EL (cell line): ENCODE measurements at regions not wholly inside any gene's neighbourhood (a gene's known extent, or its start where the extent isn't known, plus 50 kb on each side); places are given as distances from the start of the nearest gene placed in this dataset.
"Not testable (repeated sequence)": the region's sequence is repeated elsewhere in the genome, so short reads cannot be mapped to it uniquely, and the experiment has no call there.

ENCODE experiments used
- DNase-seq: peaks from one replicate; pipeline ENCODE4 v3.0.0-alpha.2; 2016

DNA sequence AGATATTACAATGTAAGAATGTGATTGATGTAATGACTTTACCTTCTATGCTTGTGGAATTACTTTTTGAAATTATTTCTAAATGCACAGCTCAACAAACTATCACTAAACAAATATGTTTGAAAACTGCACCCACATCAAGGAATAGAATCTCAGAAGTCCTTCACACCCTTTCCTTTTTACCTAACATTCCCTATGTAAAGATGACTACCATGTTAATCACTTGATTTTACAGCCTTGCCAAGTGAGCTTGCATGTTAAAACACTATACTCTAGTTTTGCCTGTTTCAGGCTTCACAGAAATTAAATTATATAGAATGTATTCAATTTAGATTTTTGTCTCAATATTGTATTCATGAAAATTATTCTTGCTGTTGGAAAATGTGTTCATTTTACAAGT, 1169.4 kb upstream of the CELF2 start:
- no peak for DNase-seq

DNA sequence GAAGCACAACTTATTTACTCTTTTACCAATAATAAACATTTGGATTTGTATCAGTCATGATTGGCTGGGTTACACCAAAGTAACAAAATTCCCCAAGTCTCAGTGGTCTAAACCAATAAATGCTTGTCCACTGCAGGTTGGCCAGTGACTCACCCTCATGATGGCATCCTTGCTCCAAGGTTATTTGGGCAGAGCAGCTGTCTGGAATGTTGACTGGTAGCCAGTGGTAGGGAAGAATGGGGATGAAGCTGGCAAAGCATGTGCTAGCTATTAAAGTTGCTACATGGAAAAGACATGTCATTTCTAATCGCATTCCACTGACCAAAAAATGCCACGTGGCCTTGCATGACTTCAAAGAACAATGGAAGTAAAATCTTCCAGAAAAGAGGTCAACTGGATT, 1168.7 kb upstream of the CELF2 start:
- peak; percentile 11 for DNase-seq

DNA sequence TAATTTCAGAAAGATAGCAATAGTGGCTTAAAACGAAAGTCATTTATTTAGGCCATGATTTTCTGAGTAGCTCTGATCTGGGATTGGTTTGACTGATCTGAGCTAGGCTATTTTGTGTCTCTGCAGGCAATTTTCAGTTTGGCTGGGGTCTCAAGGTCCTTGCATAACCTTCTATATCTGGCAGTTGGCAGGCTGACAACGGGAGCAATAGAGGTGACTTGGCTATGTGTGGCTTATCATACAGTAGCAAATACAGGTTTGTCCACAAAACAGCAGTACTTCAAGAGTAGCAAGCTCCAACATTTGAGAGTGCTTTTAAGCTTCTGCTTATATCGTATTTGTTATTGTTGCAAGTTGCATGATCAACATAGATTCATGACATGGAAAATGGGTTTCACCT, 1167.3 kb upstream of the CELF2 start:
- DNase-seq = no peak

DNA sequence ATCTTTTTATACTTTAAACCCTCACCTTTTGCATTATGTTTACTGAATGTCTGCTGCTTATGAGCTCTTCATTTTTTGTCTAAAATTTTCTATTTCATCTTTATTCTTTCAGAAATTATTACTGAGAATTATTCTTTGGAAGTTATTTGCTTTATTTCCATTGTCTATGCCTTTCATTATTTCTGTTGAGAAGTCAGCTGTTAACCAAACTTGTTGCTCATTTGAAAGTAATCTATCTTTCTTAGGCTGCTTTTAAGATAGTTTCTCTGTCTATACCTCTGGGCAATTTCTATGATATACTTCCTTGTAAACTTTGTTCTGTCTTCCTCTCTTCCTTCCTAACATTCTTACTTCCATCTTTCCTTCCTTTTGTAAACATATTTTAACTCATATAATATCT, 1165.9 kb upstream of the CELF2 start:
- DNase-seq = no peak

DNA sequence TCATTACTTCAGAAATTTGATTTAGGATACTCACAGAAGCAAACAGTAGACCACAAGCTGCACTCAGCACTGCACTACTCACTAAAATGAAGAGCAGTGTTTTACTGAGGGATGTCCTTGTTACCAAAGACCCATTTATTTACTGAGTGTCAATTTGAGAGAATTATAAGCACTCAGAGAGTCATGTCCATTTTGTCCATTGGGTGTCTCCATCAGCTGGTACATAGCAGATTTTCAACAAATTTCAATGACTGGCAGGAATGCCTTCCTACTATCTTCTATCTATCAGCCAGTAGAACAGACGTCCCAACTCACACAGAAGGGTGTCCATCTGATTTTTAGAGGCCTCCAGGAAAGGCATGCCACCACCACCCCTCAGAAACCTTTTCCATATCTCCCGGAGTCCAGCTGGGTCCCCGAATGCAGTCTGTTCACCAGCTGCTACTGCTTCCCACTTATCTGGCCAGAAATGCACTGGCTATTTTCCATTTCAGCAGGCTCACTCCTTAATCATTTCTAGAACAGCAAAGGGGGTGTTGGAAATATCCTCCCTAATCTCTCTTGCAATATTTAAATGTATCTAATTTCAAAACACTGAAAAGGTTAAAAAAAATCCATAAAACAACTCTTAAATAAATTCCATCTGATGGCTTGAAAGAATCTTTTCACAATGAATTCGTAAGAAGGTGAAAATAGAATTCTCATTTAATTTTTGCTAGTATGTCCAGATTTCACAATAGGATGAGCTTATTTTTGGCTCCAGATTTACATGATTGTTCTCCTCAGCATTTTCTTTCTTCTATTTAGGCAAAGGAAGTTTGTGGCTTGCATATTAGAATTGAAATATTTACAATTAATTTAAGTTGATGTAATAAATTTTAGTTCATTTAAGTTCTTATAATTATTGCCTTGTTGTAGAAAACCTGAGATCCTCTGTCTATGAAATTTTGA, 1164.0 kb upstream of the CELF2 start:
- no peak for DNase-seq

DNA sequence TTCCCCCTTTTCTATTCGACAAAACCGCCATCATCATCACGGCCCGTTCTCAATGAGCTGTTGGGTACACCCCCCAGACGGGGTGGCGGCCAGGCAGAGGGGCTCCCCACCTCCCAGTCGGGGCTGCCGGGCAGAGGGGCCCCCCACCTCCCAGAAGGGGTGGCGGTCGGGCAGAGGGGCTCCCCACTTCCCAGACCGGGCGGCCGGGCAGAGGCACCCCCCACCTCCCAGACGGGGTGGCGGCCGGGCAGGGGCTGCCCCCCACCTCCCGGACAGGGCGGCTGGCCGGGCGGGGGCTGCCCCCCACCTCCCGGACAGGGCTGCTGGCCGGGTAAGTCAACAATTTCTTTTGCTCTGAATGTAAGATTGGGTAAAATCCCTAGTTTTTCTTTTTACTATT, 1162.2 kb upstream of the CELF2 start:
- DNase-seq = not testable (repeated sequence)

DNA sequence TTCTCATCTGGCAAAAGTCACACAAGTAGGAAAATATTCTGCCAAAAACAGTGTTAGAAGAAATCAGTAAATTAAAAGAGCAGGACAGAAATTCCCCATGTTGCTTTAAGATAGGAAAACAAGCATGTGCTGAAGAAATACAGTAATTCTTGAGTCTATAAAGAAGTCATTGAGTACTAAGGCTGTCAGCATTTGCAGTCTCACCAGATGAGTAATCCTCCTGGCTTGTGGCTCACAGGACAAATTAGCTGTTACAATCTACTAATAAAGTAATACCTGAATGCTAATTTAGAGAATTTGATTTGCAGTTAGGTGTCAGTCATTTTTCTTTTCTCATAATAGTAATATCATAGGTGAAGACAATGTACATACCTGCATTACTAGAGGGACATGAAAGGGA, 1158.9 kb upstream of the CELF2 start:
- no peak for DNase-seq

DNA sequence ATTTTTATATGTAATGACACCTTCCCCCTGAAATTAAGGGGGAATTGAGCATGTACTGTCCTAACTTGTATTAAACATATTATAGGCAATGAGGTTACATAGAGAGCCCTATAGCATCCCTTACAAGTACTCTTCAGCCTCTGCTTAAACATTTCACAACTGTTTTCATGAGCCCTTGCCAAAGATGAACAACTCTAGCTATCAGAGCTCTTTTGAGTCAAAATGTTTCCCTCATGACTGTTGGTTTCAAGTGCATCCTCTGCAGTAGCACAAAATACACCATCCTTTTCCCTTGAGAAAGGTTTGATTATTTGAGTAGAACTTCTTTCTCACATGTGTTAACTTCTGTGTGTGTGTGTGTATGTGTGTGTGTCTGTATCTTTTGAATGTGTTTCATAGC, 1157.6 kb upstream of the CELF2 start:
- no peak for DNase-seq

DNA sequence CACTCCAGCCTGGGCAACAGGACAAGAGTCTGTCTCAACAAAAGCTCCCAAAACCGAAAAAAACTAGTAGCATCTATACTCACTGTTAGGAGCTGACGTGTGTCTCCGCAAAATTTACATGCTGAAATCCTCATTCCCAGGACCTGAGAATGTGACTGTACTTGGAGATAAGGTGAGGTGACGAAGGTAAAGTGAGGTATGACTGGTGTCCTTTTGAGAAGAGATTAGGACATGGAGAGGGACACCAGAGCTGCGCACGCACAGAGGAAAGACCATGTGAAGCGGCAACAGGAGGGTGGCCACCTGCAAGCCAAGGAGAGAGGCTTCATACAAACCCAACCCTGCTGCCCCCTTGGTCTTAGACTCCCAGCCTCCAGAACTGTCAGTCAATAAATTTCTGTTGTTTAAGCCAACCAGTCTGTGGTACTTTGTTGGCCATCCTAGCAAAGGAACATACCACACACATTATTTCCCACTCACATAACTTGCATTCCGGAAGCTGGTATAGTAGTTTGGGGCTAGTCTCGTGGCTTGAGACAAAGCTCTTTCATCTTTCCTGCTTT, 1154.0 kb upstream of the CELF2 start:
- DNase-seq = no peak

DNA sequence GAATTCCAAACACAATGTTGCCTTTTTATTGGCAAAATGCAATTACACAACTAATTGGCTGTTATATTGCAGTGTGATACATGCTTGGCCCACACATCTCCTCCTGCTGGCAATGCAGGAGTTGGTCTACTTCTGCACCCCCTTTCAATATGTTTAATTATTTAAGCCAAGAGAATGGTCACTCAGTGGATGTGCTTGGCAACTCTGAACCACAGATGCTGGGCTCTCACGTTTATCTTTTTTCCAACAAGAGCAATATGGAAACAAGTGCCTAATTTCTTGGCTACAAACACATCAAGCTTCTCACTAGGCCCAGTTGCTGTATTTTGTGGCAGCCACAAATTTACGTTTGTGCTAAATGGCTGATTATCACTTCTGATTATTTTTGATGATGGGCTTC, 1149.2 kb upstream of the CELF2 start:
- no peak for DNase-seq

DNA sequence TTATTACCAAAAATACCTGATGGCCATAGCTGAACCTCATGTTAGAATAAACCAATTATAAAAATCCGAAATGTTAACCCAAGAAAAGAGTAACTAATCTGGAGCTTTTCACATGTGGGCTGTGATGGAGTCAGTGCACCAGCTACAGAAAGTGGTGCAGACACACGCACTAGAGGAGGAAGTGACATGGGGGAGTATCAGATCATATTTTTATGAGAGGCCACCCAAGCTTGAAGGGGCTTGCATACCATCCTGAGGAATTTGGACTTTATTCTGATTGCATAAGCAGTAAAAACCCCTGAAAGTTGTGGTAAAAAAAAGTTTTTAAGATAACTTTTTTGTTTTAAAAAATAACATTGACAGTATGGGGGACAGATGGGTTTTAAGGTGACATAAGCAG, 1148.5 kb upstream of the CELF2 start:
- no peak for DNase-seq

DNA sequence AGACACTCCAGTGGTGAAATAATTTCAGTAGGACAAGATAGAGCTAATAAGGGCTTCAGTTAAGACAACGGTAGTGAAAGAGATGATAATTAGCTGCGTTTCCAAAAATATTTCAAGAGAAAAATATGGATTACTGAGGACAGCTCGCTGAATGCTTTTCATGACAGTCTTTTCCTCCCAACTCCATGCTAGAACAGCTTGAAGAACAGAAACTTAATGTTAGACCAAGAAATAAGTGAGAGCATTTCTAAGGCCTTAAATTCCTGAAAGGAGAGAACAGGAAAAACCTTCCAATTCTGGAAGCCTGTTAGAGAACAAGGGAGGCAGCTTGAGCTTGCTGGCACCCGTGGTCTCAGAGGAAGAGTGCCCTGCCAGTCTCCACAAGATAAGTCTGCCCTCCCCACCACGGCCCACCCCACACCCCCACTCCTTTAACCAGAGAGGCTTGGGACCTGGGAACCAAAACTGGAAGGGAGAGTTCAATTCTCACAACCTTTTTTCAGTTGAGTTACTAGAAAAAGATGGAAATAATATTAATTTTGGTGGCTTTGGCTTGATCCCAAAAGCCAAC, 1148.0 kb upstream of the CELF2 start:
- DNase-seq = no peak

DNA sequence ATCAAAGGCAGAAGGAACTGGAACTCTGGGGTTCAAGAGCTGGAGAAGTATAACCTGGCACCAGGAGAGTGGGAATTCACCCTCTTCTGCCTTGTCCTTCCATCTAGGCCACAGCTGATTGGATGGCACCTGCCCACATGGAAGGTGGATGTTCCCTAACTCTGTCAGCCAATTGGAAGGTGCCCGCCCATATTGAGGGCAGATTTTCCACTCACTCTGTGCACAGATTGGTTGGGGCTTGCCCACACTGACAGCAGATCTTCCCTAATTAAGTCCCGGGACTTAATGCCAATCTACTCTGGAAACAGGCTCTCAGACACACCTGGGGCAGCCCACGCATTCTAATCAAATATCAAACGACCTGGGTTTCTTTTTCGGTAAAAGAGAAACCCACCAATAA, 1142.3 kb upstream of the CELF2 start:
- no peak for DNase-seq

DNA sequence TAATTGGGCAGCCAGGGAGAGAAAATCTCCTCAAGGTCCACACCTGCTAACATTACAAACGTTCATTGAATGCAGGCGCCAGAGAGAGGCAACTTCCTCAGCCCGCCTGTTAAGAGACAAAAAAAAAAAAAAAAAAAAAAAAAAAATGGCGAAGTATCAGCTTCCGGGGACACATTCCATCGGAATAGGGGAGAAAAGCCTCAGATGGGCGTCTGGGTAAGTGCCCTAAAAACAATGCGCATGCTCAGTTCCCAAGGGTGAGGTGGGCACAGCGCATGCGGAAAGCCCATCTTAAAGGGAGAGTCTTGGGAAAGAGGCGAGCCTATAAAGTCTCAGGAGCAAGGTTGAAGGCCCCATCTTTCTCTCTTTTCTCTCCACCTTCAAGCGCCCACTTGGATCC, 1139.7 kb upstream of the CELF2 start:
- DNase-seq = no peak

DNA sequence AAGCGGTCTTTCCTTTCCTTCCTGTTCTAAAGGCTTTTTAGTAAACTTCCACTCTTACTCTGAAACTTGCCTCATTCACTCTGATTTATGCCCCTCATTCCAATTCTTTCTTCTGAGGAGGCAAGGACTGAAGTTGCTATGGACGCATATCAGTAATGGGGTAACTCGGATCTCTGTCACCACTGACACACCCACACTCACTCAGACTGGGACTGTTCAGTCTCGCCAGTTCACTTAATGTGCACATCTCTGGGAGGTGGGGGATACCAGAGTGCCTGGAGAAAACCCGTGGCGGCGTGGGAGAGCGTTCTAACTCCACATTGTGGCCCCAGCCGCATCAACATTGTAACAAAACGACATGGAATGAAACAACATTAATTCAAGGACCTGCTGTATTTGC, 1139.3 kb upstream of the CELF2 start:
- no peak for DNase-seq

DNA sequence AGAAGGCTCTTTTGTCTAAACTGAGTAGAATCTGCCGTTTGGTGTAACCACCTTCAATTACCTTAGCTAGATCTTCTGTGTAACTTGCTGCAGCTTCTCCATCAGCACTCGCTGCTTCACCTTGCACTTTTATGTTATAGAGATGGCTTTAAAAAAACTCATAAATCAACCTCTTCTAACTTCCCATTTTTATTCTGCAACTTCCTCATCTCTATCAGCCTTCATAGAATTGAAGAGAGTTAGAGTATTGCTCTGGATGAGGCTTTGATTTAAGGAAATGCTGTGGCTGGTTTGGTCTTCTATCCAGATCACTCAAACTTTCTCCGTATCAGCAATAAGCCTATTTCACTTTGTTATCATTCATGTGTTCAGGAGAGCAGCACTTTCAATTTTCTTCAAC, 1131.9 kb upstream of the CELF2 start:
- DNase-seq = no peak

DNA sequence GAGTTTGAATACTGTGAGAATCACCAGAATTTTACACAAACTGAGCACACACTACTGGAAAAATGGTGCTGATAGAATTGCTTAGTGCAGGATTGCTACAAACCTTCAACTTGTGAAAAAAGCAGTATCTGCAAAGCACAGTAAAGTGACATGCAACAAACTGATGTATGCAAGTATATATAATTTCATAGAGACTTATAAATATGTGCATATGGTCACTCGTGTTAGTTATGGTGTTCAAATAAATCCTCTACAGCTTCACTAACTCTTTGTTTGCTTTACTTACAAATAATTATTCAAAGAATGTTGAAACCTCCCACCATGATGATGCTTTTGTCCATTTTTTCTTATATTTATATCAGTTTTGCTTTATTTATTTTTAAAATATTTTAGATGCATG, 1130.9 kb upstream of the CELF2 start:
- no peak for DNase-seq

DNA sequence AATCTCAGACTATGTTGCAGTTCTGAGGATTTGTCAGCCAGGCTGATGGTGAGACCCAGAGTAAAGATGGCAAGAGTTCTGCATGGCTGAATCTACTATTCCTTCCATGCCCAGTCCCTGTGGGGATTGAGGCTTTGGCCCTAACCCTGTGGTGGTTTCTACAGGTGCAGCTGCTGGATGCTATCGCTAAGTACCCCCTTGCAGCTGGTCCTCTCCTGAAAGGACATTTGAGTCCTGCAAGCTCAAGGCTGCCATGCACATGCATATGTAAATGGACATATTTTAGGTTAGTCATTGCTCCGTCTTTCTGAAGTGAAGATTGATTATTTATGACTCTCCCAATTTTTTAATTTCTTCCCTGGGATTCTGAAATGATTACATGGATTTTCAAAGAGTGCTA, 1122.2 kb upstream of the CELF2 start:
- no peak for DNase-seq

DNA sequence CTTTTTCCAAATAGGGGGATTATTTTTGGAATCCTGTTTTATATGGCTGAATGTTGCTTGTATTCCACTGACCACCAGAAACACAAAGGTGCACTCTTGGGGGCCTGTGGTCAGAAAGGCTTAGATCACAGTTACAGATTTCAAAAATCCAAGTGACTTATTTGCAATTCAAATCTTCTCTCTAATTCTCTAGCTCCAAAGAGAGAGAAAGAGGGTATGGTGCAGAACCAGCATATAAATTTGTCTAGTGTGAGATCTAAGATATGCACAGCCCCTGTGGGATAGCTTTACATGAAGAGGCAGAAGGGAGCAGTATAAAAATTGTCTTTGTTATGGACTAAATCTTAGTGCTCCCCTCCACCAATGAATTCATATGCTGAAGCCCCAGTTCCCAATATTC, 1121.7 kb upstream of the CELF2 start:
- DNase-seq = no peak

DNA sequence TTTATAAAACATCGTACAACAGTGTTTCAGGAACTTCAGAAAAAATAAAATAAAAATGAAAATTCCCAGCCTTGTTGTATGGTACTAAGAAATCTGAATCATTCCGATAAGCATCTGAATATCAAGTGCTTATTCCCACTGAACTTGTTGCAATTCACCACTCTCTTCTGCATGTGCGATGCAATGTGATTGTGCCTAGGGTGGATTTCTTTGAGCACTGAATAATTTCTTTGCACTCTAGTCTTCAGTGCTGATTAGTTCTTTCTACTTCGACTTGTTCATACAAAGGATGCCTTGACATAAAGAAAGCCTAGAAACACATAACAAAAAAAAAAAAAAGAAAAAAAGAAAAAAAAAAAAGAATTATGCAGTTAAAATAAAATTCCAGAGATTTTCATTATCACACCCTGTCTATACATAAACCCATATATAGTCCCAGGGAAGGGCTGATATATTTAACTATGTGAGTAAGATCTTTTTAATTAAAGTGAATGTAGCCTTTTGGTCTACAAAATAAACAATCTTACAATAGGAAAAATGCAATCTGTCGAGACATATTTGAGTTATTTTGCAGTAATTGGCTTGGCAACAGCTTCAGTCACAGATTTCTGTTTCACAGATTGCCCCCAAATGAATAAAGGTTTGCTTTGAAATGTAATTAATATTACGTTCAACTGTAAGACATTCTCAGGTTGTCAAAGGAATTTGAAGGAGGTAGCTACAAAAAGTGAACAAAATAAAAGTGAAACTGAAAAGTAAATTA, 1118.9 kb upstream of the CELF2 start:
- no peak for DNase-seq

DNA sequence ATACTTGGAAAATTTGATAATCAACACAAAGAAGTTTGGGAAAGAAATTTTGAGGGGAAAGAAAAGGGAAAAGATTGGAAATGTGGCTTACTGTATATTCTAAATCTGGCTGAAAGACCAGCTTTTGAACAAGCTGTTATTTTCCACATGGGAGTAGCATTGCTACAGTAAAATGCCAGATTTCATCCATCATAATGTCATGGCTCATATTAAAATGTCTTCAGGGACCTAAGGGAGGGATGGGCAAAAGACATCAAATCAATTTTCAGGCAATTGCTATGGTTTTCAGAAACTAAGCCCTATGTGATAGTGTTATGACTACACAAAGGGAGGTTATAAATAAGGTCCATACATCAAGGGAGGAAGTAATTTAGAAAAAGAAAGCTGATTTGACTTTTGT, 1116.9 kb upstream of the CELF2 start:
- no peak for DNase-seq

DNA sequence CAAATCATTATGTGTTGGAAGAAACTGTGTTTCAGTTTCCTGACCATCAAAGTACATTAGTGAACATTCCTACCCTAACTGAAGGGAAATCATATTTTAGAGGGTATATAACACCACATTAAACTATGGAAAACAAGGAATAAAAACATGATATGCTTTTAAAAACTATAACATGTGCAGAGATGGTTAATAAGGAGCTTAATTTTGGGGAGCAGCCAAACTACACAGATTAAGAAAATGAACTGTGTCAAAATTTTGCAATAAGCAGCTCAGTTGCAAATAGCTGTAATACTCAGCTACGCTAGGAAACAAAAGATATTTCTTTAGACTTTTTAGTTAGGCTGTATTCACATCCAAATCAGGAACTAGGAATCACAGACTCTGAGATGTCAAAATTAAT, 1115.7 kb upstream of the CELF2 start:
- DNase-seq = no peak

DNA sequence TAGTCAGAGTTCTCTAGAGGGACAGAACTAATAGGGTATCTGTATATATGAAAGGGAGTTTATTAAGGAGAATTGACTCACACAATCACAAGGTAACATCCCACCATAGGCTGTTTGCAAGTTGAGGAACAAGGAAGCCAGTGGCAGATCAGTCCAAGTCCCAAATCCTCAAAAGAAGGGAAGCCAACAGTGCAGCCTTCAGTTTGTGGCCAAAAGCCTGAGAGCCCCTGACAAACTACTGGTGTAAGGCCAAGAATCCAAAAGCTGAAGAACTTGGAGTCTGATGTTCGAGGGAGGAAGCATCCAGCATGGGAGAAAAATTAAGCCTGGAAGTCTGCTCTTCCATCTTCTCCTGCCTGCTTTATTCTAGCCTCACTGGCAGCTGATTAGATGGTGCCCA, 1107.2 kb upstream of the CELF2 start:
- DNase-seq = no peak

DNA sequence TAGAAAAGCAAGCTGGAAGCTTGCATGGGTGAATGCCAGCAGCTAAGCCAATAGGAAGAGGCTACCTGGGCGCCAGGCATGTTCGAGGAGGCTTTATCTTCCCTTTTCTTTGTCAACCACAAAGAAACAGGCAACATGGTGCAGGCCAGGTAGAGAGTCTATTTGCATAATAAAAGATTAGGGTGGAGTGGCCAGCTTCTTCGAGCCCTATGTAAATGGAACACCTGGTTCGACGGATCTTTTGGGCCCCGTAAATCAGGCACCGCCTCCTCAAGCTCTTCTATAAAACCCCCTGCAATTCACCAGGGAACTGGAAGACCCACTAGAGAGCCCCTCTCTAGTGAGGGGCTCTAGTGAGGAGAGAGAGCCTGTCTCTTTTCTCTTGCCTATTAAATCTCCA, 1106.2 kb upstream of the CELF2 start:
- DNase-seq = no peak
